HEK293 (cell line): ENCODE measurements at regions not wholly inside any gene's neighbourhood (a gene's known extent, or its start where the extent isn't known, plus 50 kb on each side); places are given as distances from the start of the nearest gene placed in this dataset.

Experiments used
- CTCF ChIP-seq: fragments of 450-650 bp; formaldehyde crosslinking; IDR thresholded peaks from 2 replicates; pipeline ENCODE4 v1.5.1; 2016; ENCODE audit warnings: missing biosample characterization, missing genetic modification characterization
- PBX3 ChIP-seq: sonication (generic); formaldehyde crosslinking; IDR thresholded peaks from 2 replicates; pipeline ENCODE4 v1.8.1; 2022; ENCODE audit warnings: mild to moderate bottlenecking, moderate library complexity, missing genetic modification reagents
- ZNF24 ChIP-seq: fragments of 450-650 bp; formaldehyde crosslinking; IDR thresholded peaks from 2 replicates; pipeline ENCODE4 v1.5.1; 2016; ENCODE audit warnings: missing biosample characterization, missing genetic modification characterization
- ZNF555 ChIP-seq: fragments of 450-650 bp; formaldehyde crosslinking; conservative IDR thresholded peaks from 2 replicates; pipeline ENCODE4 v1.5.1; 2017; ENCODE audit warnings: missing biosample characterization, mild to moderate bottlenecking, missing genetic modification characterization, inconsistent platforms
- ZNF785 ChIP-seq: fragments of 450-650 bp; formaldehyde crosslinking; IDR thresholded peaks from 2 replicates; pipeline ENCODE4 v1.5.1; 2016; ENCODE audit warnings: missing biosample characterization, missing genetic modification characterization

GRCh38 chr2:126575631-126576030, 80.3 kb upstream of the GYPC start:
- TF ChIP-seq CTCF, result no peak
- no peak for TF ChIP-seq ZNF24 (tag by site-specific recombination)
- TF ChIP-seq PBX3, result no peak
- TF ChIP-seq ZNF785 (tag by site-specific recombination), result no peak
- no peak for TF ChIP-seq ZNF555 (tag by site-specific recombination)
